ENCODE measurements at regions not wholly inside any gene's neighbourhood (a gene's known extent, or its start where the extent isn't known, plus 50 kb on each side); places are given as distances from the start of the nearest gene placed in this dataset.

DNA sequence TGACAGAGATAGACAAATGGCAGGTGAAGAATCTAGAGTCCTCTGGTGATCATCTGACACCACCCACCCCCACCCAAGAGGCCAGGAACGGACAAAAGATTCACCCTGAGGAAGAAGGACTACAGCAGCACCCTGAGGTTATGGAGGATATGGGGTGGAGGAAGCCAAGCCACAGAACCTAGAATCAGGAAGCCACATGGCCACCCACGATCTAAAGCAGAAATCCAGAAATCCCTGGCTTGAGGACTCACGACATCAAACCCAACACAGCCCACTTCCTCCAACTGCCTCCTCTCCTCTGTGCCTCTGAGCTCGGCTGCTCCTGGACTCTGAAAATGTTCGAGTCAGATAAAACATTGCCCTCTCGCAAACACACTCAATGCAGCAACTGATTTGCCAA lies 364.3 kb downstream of the SHANK2 start:
- Histone ChIP-seq H3F3A (ENCODE audit: insufficient read depth) (no peaks in the 10 kb centered on the region), H3K4me2 (ENCODE audit: unreplicated experiment) (no peak overlapping the region), H3K9me2 (ENCODE audit: insufficient read depth) (no peaks in the 10 kb centered on the region), H3K4me1 (ENCODE audit: insufficient read depth) (no peaks in the 10 kb centered on the region), H3K9ac (no peak overlapping the region), H3K27me3 (replicated peaks; ENCODE audit: insufficient read depth) (no peaks in the 10 kb centered on the region), H3K27ac (no peak overlapping the region), H3K4me3 (no peak overlapping the region), H3K9me3 (ENCODE audit: low read depth) (no peaks in the 10 kb centered on the region), H2AFZ (no peak overlapping the region), H3K36me3 (ENCODE audit: low read depth) (no peaks in the 10 kb centered on the region), H3K79me2 (ENCODE audit: insufficient read depth) (no peaks in the 10 kb centered on the region), H4K20me1 (ENCODE audit: insufficient read depth) (no peaks in the 10 kb centered on the region)
- in situ Hi-C loops (cut with MboI) = no loop called here
- no peak for TF ChIP-seq EZH2 (IDR thresholded peaks at IDR 0.05; ENCODE audit: insufficient read depth, poor library complexity, severe bottlenecking)
- TF ChIP-seq EZH2phosphoT487 (IDR thresholded peaks at IDR 0.05; ENCODE audit: insufficient read depth, low read depth) = no peak
- DNase-seq = no peak
- WGBS, 2 experiments (ENCODE audit: low coverage in 1 of 2, low lambda C conversion rate in 2 of 2, missing lambda C conversion rate in 2 of 2) = 32 to 34% methylated on average over 6 of the region's 6 CpGs

- H2AFZ ChIP-seq = no peak overlapping the region
- no peaks in the 10 kb centered on the region for H3K9me3 ChIP-seq (ENCODE audit: low read depth)
Measured at GRCh38 chr11:70889411-70889810, 363.0 kb downstream of the SHANK2 start.

GRCh38 chr11:70891844-70892380 lies 360.5 kb downstream of the SHANK2 start:
- Histone ChIP-seq H3F3A (ENCODE audit: insufficient read depth) (no peaks in the 10 kb centered on the region), H3K36me3 (ENCODE audit: low read depth) (no peaks in the 10 kb centered on the region), H2AFZ (no peak overlapping the region), H3K9me3 (ENCODE audit: low read depth) (no peaks in the 10 kb centered on the region), H4K20me1 (ENCODE audit: insufficient read depth) (no peaks in the 10 kb centered on the region), H3K4me3 (no peak overlapping the region), H3K9me2 (ENCODE audit: insufficient read depth) (no peaks in the 10 kb centered on the region), H3K4me2 (ENCODE audit: unreplicated experiment) (no peak overlapping the region), H3K27ac (no peak overlapping the region), H3K9ac (no peak overlapping the region), H3K4me1 (ENCODE audit: insufficient read depth) (no peaks in the 10 kb centered on the region), H3K79me2 (ENCODE audit: insufficient read depth) (no peaks in the 10 kb centered on the region), H3K27me3 (replicated peaks; ENCODE audit: insufficient read depth) (no peaks in the 10 kb centered on the region)
- in situ Hi-C loops (cut with MboI) = no loop called here
- WGBS, 2 experiments (ENCODE audit: low coverage in 1 of 2, low lambda C conversion rate in 2 of 2, missing lambda C conversion rate in 2 of 2) = 24 to 26% methylated on average over 7 to 9 of the region's 9 CpGs
- TF ChIP-seq EZH2phosphoT487 (IDR thresholded peaks at IDR 0.05; ENCODE audit: insufficient read depth, low read depth) (no peak), EZH2 (IDR thresholded peaks at IDR 0.05; ENCODE audit: insufficient read depth, poor library complexity, severe bottlenecking) (no peak)
- DNase-seq = no peak

More at GRCh38 chr11:70889411-70889810, 363.0 kb downstream of the SHANK2 start:
- H3K9me2 ChIP-seq (ENCODE audit: insufficient read depth) = no peaks in the 10 kb centered on the region
- H3K27me3 ChIP-seq (replicated peaks; ENCODE audit: insufficient read depth) = no peaks in the 10 kb centered on the region
- no peak overlapping the region for H3K4me2 ChIP-seq (ENCODE audit: unreplicated experiment)
- no peak overlapping the region for H3K27ac ChIP-seq
- H3K79me2 ChIP-seq (ENCODE audit: insufficient read depth) = no peaks in the 10 kb centered on the region
- H3K9ac ChIP-seq = no peak overlapping the region
- no peak overlapping the region for H3K4me3 ChIP-seq
- H3K36me3 ChIP-seq (ENCODE audit: low read depth) = no peaks in the 10 kb centered on the region
- in situ Hi-C loops (cut with MboI) = no loop called here
- no peak for TF ChIP-seq EZH2phosphoT487 (IDR thresholded peaks at IDR 0.05; ENCODE audit: insufficient read depth, low read depth)
- no peak for TF ChIP-seq EZH2 (IDR thresholded peaks at IDR 0.05; ENCODE audit: insufficient read depth, poor library complexity, severe bottlenecking)
- WGBS, 2 experiments (ENCODE audit: low coverage in 1 of 2, low lambda C conversion rate in 2 of 2, missing lambda C conversion rate in 2 of 2) = 48 to 54% methylated on average over 13 of the region's 13 CpGs
- DNase-seq = no peak
- no peaks in the 10 kb centered on the region for H3K4me1 ChIP-seq (ENCODE audit: insufficient read depth)
- H4K20me1 ChIP-seq (ENCODE audit: insufficient read depth) = no peaks in the 10 kb centered on the region
- H3F3A ChIP-seq (ENCODE audit: insufficient read depth) = no peaks in the 10 kb centered on the region

DNA sequence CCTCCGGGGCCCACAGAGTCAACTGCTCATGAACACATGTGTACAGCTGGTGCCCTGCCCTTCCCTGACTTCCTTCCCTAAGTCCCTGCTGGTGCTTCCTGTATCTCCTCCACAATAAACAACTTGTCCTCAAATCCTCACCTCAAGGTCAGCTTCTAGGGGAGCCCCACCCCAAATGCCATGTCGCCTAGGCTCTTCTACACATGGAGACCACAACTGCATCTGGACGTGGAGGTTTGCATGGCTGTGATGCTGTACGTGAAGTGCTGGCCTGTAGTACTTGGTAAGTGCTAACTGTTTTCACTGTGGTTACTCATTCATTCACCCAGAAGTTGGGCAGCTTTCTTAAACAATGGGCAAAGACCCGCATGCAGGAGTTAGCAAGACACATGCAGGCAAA lies 359.5 kb downstream of the SHANK2 start:
- in situ Hi-C loops (cut with MboI) = no loop called here
- no peak for DNase-seq
- 19 to 28% methylated on average over 5 of the region's 5 CpGs for WGBS, 2 experiments (ENCODE audit: low coverage in 1 of 2, low lambda C conversion rate in 2 of 2, missing lambda C conversion rate in 2 of 2)

More for the DNA sequence above, 359.5 kb downstream of the SHANK2 start:
- H3K9me2 ChIP-seq (ENCODE audit: insufficient read depth) = no peaks in the 10 kb centered on the region
- H3K9ac ChIP-seq = no peak overlapping the region
- no peaks in the 10 kb centered on the region for H4K20me1 ChIP-seq (ENCODE audit: insufficient read depth)
- H3K36me3 ChIP-seq (ENCODE audit: low read depth) = no peaks in the 10 kb centered on the region
- TF ChIP-seq EZH2phosphoT487 (IDR thresholded peaks at IDR 0.05; ENCODE audit: insufficient read depth, low read depth) (no peak), EZH2 (IDR thresholded peaks at IDR 0.05; ENCODE audit: insufficient read depth, poor library complexity, severe bottlenecking) (no peak)
- no peak overlapping the region for H2AFZ ChIP-seq
- H3K4me2 ChIP-seq (ENCODE audit: unreplicated experiment) = no peak overlapping the region
- no peaks in the 10 kb centered on the region for H3K27me3 ChIP-seq (replicated peaks; ENCODE audit: insufficient read depth)
- no peaks in the 10 kb centered on the region for H3K79me2 ChIP-seq (ENCODE audit: insufficient read depth)
- no peak overlapping the region for H3K4me3 ChIP-seq
- no peaks in the 10 kb centered on the region for H3F3A ChIP-seq (ENCODE audit: insufficient read depth)
- H3K4me1 ChIP-seq (ENCODE audit: insufficient read depth) = no peaks in the 10 kb centered on the region
- no peak overlapping the region for H3K27ac ChIP-seq
- no peaks in the 10 kb centered on the region for H3K9me3 ChIP-seq (ENCODE audit: low read depth)

Measured in GM23248 (cell line).